RWPE2 (cell line): ENCODE measurements at regions not wholly inside any gene's neighbourhood (a gene's known extent, or its start where the extent isn't known, plus 50 kb on each side); places are given as distances from the start of the nearest gene placed in this dataset.

Experiments
- ATAC-seq: fragments of 200-7000 bp; cut with Tn5 transposase; 3 replicates; pipeline ENCODE4 v1.9.1; 2021; ENCODE audit warnings: low read depth
- DNase-seq: peaks from one replicate; pipeline ENCODE4 v3.0.0-alpha.2; 2020; ENCODE audit warnings: low spot score
- H3K27ac ChIP-seq: fragments of 450-650 bp; 2 replicates; pipeline ENCODE4 v1.5.1; 2017; ENCODE audit warnings: mild to moderate bottlenecking; ENCODE audit not compliant: poor library complexity, severe bottlenecking
- H3K27me3 ChIP-seq: fragments of 250-450 bp; sonication (Bioruptor Pico); 2 replicates; pipeline ENCODE4 v1.5.1; 2021; ENCODE audit warnings: mild to moderate bottlenecking, moderate library complexity; ENCODE audit not compliant: insufficient read depth, poor library complexity, severe bottlenecking
- H3K36me3 ChIP-seq: fragments of 250-450 bp; sonication (Bioruptor Pico); 2 replicates; pipeline ENCODE4 v1.5.1; 2020; ENCODE audit warnings: low read depth, mild to moderate bottlenecking, moderate library complexity
- H3K4me1 ChIP-seq: fragments of 250-450 bp; sonication (Bioruptor Pico); 2 replicates; pipeline ENCODE4 v1.5.1; 2021; ENCODE audit warnings: mild to moderate bottlenecking, moderate library complexity; ENCODE audit not compliant: insufficient read depth, poor library complexity, severe bottlenecking
- H3K4me3 ChIP-seq: fragments of 250-450 bp; sonication (Bioruptor Pico); 2 replicates; pipeline ENCODE4 v1.5.1; 2021; ENCODE audit warnings: mild to moderate bottlenecking, moderate library complexity; ENCODE audit not compliant: severe bottlenecking
- H3K9me3 ChIP-seq: fragments of 250-450 bp; sonication (Bioruptor Pico); 2 replicates; pipeline ENCODE4 v1.5.1; 2021; ENCODE audit warnings: mild to moderate bottlenecking, moderate library complexity; ENCODE audit not compliant: severe bottlenecking
- CTCF ChIP-seq: fragments of 450-650 bp; IDR thresholded peaks from one replicate; pipeline ENCODE4 v1.5.1; 2017; ENCODE audit warnings: mild to moderate bottlenecking, moderate library complexity; ENCODE audit not compliant: poor library complexity, severe bottlenecking

- Histone ChIP-seq H3K4me1 (no peaks in the 10 kb centered on the region), H3K27me3 (peaks cover 33% of the 10 kb centered on the region), H3K27ac (no peak overlapping the region), H3K4me3 (no peak overlapping the region), H3K9me3 (no peaks in the 10 kb centered on the region), H3K36me3 (no peaks in the 10 kb centered on the region)
- ATAC-seq (no peak), DNase-seq (no peak)
- TF ChIP-seq CTCF, result no peak
These were observed 135.1 kb upstream of the ZWINT start for GRCh38 chr10:56496186-56496486.

GRCh38 chr10:56487746-56488145, 126.7 kb upstream of the ZWINT start:
- DNase-seq (no peak), ATAC-seq (no peak)
- no peaks in the 10 kb centered on the region for H3K4me1 ChIP-seq
- no peaks in the 10 kb centered on the region for H3K36me3 ChIP-seq
- TF ChIP-seq CTCF, result no peak
- H3K9me3 ChIP-seq, result no peaks in the 10 kb centered on the region
- no peaks in the 10 kb centered on the region for H3K27me3 ChIP-seq
- H3K27ac ChIP-seq, result no peak overlapping the region
- H3K4me3 ChIP-seq, result no peak overlapping the region

GRCh38 chr10:56481521-56482091, 120.5 kb upstream of the ZWINT start:
- TF ChIP-seq CTCF, result no peak
- H3K4me3 ChIP-seq, result no peak overlapping the region
- ATAC-seq, result no peak

GRCh38 chr10:56472978-56473377, 111.9 kb upstream of the ZWINT start:
- no peak for ATAC-seq
- Histone ChIP-seq H3K27me3 (no peaks in the 10 kb centered on the region), H3K36me3 (no peaks in the 10 kb centered on the region), H3K9me3 (no peaks in the 10 kb centered on the region), H3K4me3 (no peak overlapping the region), H3K4me1 (no peaks in the 10 kb centered on the region), H3K27ac (no peak overlapping the region)
- no peak for DNase-seq
- TF ChIP-seq CTCF, result no peak

More at GRCh38 chr10:56481521-56482091, 120.5 kb upstream of the ZWINT start:
- DNase-seq, result no peak
- Histone ChIP-seq H3K27ac (no peak overlapping the region), H3K4me1 (no peaks in the 10 kb centered on the region), H3K36me3 (no peaks in the 10 kb centered on the region), H3K9me3 (no peaks in the 10 kb centered on the region), H3K27me3 (no peaks in the 10 kb centered on the region)

GRCh38 chr10:56470701-56471100, 109.6 kb upstream of the ZWINT start:
- no peak overlapping the region for H3K4me3 ChIP-seq
- no peaks in the 10 kb centered on the region for H3K9me3 ChIP-seq
- ATAC-seq, result no peak
- no peaks in the 10 kb centered on the region for H3K4me1 ChIP-seq
- no peak overlapping the region for H3K27ac ChIP-seq
- no peaks in the 10 kb centered on the region for H3K36me3 ChIP-seq
- no peaks in the 10 kb centered on the region for H3K27me3 ChIP-seq
- no peak for TF ChIP-seq CTCF
- DNase-seq, result no peak
